ENCODE measurements at regions not wholly inside any gene's neighbourhood (a gene's known extent, or its start where the extent isn't known, plus 50 kb on each side); places are given as distances from the start of the nearest gene placed in this dataset.

DNA sequence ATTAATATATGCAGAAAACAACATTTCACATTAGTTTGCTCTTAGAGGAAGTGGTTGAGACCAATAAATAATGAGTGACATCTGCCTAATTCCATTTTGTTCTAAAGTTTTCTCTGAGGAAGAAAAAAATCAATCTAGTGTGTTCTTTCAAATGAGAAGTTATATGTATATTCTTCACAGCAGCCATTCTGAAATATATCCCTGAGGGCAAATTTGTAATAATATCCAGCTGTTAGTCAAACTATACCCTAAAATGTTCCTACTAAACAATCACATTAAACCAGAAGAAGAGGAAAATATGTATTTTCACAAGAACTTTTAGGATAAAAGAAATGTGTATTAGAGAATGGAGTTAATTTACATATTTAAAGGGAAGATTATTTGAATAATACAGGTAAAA is 375.1 kb upstream of the CDH19 start (continued):
- TF ChIP-seq ZNF232 (CRISPR knock-in tag; IDR thresholded peaks at IDR 0.05) (no peak), NR2C2 (CRISPR knock-in tag; IDR thresholded peaks at IDR 0.05) (no peak), ZNF317 (CRISPR knock-in tag; IDR thresholded peaks at IDR 0.05; ENCODE audit: borderline replicate concordance, low read depth) (no peak), TP53 (CRISPR knock-in tag; IDR thresholded peaks at IDR 0.05) (no peak), FOXP4 (CRISPR knock-in tag; IDR thresholded peaks at IDR 0.05) (no peak)

DNA sequence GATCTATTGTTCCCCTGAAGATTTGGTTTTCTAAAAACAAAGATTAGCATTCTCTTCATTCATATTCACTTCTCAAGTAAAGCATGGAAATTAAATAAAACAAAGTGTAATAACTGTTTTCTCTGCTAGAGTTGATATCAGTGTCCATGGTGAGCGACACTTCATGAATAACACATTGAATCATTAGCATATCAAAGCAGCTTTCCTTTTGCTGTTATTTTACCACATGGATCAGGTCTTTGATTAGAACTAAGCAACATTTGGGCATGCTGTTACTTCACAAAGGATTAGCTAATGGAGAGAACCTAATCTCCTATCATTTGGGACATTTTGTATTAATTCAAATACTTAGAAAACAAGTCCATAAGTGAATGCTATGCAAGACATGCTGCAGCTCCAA is 368.8 kb upstream of the CDH19 start:
- no peak; the same call in 1 of the 2 replicates for ATAC-seq
- ChIA-PET CTCF (no interaction called here), POLR2A (no interaction called here)
- TF ChIP-seq JUN (CRISPR knock-in tag; IDR thresholded peaks at IDR 0.05) (no peak), IRF1 (CRISPR knock-in tag; IDR thresholded peaks at IDR 0.05) (no peak), FOXP4 (CRISPR knock-in tag; IDR thresholded peaks at IDR 0.05) (no peak), USF2 (CRISPR knock-in tag; IDR thresholded peaks at IDR 0.05) (no peak)
- Mint-ChIP-seq H3K4me3 (no peak overlapping the region), H3K36me3 (no peaks in the 10 kb centered on the region), H3K27ac (no peak overlapping the region), H3K9me3 (no peaks in the 10 kb centered on the region), H3K4me1 (peaks cover 12% of the 10 kb centered on the region), H3K27me3 (ENCODE audit: low read depth) (peaks cover 7% of the 10 kb centered on the region)
- DNase-seq (ENCODE audit: low spot score): no peak

GRCh38 chr18:66971960-66972359 is 368.1 kb upstream of the CDH19 start:
- H3K27me3 Mint-ChIP-seq (ENCODE audit: low read depth): peaks cover 7% of the 10 kb centered on the region
- H3K4me1 Mint-ChIP-seq: peaks cover 12% of the 10 kb centered on the region
- CTCF ChIA-PET: no interaction called here
- no peaks in the 10 kb centered on the region for H3K36me3 Mint-ChIP-seq
- no peak for DNase-seq (ENCODE audit: low spot score)
- no peak for ATAC-seq
- POLR2A ChIA-PET: no interaction called here
- TF ChIP-seq GTF2I (CRISPR knock-in tag; conservative IDR thresholded peaks at IDR 0.05): no peak
- H3K4me3 Mint-ChIP-seq: no peak overlapping the region
- H3K27ac Mint-ChIP-seq: no peak overlapping the region
- H3K9me3 Mint-ChIP-seq: no peaks in the 10 kb centered on the region

- TF ChIP-seq MYBL2 (CRISPR knock-in tag; IDR thresholded peaks at IDR 0.05): no peak
- TF ChIP-seq, protein P1, sequence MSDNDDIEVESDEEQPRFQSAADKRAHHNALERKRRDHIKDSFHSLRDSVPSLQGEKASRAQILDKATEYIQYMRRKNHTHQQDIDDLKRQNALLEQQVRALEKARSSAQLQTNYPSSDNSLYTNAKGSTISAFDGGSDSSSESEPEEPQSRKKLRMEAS (CRISPR knock-in tag; IDR thresholded peaks at IDR 0.05): no peak
- no peak for TF ChIP-seq ZNF423 (CRISPR knock-in tag; IDR thresholded peaks at IDR 0.05)
- TF ChIP-seq FOXP1 (CRISPR knock-in tag; IDR thresholded peaks at IDR 0.05; ENCODE audit: borderline replicate concordance): no peak
- TF ChIP-seq ZNF232 (CRISPR knock-in tag; IDR thresholded peaks at IDR 0.05): no peak
- TF ChIP-seq IRF2 (CRISPR knock-in tag; IDR thresholded peaks at IDR 0.05; ENCODE audit: borderline replicate concordance, low read depth): no peak
- TF ChIP-seq PRRX2 (CRISPR knock-in tag; IDR thresholded peaks at IDR 0.05): no peak
- no peaks in the 10 kb centered on the region for H3K4me1 Mint-ChIP-seq
- POLR2A ChIA-PET: no interaction called here
- H3K27me3 Mint-ChIP-seq (ENCODE audit: low read depth): no peaks in the 10 kb centered on the region; the same call in 1 of the 2 replicates
- H3K27ac Mint-ChIP-seq: no peak overlapping the region
- DNase-seq (ENCODE audit: low spot score) (no peak), ATAC-seq (no peak)
- H3K4me3 Mint-ChIP-seq: no peak overlapping the region
- CTCF ChIA-PET: no interaction called here
- no peaks in the 10 kb centered on the region for H3K36me3 Mint-ChIP-seq
- no peaks in the 10 kb centered on the region for H3K9me3 Mint-ChIP-seq
These were observed 362.3 kb upstream of the CDH19 start for GRCh38 chr18:66966171-66966570.
